ENCODE measurements at regions not wholly inside any gene's neighbourhood (a gene's known extent, or its start where the extent isn't known, plus 50 kb on each side); places are given as distances from the start of the nearest gene placed in this dataset.
"Not testable (repeated sequence)": the region's sequence is repeated elsewhere in the genome, so short reads cannot be mapped to it uniquely, and the experiment has no call there.

- no peak overlapping the region for H3K27ac ChIP-seq
- TF ChIP-seq CTCF (IDR thresholded peaks at IDR 0.05), result no peak
- no peaks in the 10 kb centered on the region for H3K36me3 ChIP-seq
These were observed 172.3 kb upstream of the TPM1 start for GRCh38 chr15:62870216-62870615.

DNA sequence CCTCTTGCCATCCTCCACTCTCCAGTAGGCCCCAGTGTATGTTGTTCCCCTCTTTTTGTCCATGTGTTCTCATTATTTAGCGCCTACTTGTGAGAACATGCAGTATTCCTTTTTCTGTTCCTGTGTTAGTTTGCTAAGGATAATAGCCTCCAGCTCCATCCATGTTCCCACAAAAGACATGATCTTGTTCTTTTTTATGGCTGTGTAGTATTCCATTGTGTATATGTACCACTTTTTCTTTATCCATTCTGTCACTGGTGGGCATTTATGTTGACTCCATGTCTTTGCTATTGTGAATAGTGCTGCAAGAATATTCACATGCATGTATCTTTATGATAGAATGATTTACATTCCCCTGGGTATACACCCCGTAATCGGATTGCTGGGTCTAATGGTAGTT, 171.8 kb upstream of the TPM1 start:
- not testable (repeated sequence) for H3K9me3 ChIP-seq; H3K4me1 ChIP-seq; DNase-seq (ENCODE audit: low spot score); H3K27me3 ChIP-seq; H3K36me3 ChIP-seq; H3K4me3 ChIP-seq; H3K27ac ChIP-seq

More at GRCh38 chr15:62870216-62870615, 172.3 kb upstream of the TPM1 start:
- H3K9me3 ChIP-seq, result no peaks in the 10 kb centered on the region
- H3K4me3 ChIP-seq, result no peak overlapping the region
- H3K4me1 ChIP-seq, result peaks cover 0 to 5% of the 10 kb centered on the region in 2 donors
- no peak for DNase-seq (ENCODE audit: low spot score)
- H3K27me3 ChIP-seq, result no peaks in the 10 kb centered on the region

- H3K27ac ChIP-seq, result no peak overlapping the region
- TF ChIP-seq CTCF (IDR thresholded peaks at IDR 0.05), result no peak
- DNase-seq (ENCODE audit: low spot score), result no peak
- no peaks in the 10 kb centered on the region for H3K36me3 ChIP-seq
- no peak overlapping the region for H3K4me3 ChIP-seq
- peaks cover 0 to 15% of the 10 kb centered on the region in 2 donors for H3K4me1 ChIP-seq
- no peaks in the 10 kb centered on the region for H3K9me3 ChIP-seq
- H3K27me3 ChIP-seq, result no peaks in the 10 kb centered on the region
These were observed 169.3 kb upstream of the TPM1 start for GRCh38 chr15:62873203-62873602.

DNA sequence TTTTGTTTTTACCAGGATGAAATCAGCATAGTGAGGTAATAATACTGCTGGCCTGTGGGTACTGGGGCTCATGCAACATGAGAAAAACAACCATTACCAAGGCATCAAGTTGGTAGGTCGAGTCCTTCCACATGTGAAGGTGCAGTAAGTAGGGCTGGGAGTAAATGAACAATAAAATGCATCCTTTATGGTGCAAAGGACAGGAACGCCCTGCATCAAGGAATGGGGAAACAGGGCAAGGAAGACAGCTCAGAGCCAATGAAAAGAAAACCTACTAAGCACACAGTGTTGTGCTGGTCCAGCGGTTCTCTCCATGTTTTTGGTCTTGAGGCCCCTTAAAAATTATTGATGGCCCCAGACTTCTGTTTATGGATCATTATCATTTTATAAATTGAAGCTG, 168.5 kb upstream of the TPM1 start:
- no peaks in the 10 kb centered on the region for H3K36me3 ChIP-seq
- no peaks in the 10 kb centered on the region for H3K9me3 ChIP-seq
- TF ChIP-seq CTCF (IDR thresholded peaks at IDR 0.05), result no peak
- DNase-seq (ENCODE audit: low spot score), result no peak
- peaks cover 0 to 15% of the 10 kb centered on the region in 2 donors for H3K4me1 ChIP-seq
- H3K4me3 ChIP-seq, result no peak overlapping the region
- no peaks in the 10 kb centered on the region for H3K27me3 ChIP-seq
- no peak overlapping the region for H3K27ac ChIP-seq

DNA sequence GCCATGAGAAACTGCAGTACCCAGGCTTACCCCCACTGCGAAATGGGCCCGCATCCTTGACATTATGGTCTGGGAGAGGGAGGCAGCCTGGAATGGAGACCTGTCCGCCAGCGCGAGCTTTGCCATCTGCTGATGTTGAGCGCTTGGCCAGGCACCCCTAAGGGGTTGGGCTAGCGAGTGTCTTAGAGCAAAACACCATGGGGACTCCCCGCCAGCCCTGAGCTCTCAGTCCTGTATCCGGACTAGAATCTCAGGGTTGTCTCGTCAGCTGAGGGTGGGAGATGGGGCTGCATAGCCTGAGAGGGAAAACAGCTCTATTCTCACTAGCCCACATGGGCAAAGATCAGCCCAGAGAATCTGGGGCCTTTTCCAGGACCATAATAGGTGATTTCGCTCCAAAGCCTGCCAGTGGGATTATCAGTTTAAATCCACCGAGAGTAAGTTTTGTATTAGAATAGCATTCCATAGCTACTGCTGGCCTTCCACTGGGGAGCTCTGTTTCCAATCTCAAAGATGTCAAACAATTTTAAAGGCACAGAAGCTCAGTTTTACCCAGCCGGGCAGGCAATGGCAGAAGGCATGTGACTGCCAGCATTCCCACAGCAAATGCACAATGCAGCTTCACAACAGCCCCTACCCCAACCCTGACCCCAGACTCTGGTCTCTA, 167.5 kb upstream of the TPM1 start:
- Histone ChIP-seq H3K4me1 (peaks cover 0 to 15% of the 10 kb centered on the region in 2 donors), H3K27ac (peak overlapping the region in 1 of 2 donors; percentile 32), H3K27me3 (no peaks in the 10 kb centered on the region)

DNA sequence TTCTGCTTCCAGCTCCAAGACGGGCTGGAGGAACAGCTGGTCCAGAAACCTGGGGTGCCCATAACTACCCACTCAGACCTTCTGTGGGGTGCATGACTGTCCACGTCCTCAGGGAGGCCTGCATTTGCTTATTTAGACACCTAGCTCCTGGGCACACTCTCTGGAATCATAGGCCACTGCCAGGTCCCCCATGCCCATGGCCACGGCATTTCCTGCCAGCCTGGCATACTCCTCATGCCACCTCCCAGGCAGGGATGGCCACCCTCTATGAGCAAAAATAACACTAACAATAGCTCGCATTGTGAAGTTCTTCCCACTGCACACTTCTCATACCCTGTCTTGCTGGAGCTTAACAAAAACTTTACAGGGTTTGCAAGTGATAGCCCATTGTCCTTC, 166.9 kb upstream of the TPM1 start:
- no peak for DNase-seq (ENCODE audit: low spot score)
- no peaks in the 10 kb centered on the region for H3K9me3 ChIP-seq
- peaks cover 0 to 15% of the 10 kb centered on the region in 2 donors for H3K4me1 ChIP-seq
- H3K4me3 ChIP-seq, result no peak overlapping the region
- TF ChIP-seq CTCF (IDR thresholded peaks at IDR 0.05), result no peak
- H3K36me3 ChIP-seq, result no peaks in the 10 kb centered on the region
- H3K27me3 ChIP-seq, result no peaks in the 10 kb centered on the region
- peak overlapping the region in 1 of 2 donors; percentile 32 for H3K27ac ChIP-seq

More for the DNA sequence above, 167.5 kb upstream of the TPM1 start:
- Histone ChIP-seq H3K9me3 (no peaks in the 10 kb centered on the region), H3K36me3 (no peaks in the 10 kb centered on the region), H3K4me3 (no peak overlapping the region)
- no peak for TF ChIP-seq CTCF (IDR thresholded peaks at IDR 0.05)
- DNase-seq (ENCODE audit: low spot score), result no peak

Data from right atrium auricular region (tissue), 2 donors.